IMR-90 (cell line): ENCODE measurements at regions not wholly inside any gene's neighbourhood (a gene's known extent, or its start where the extent isn't known, plus 50 kb on each side); places are given as distances from the start of the nearest gene placed in this dataset.
A peak's percentile ranks its signal among the peaks of the same experiment; 100 is the strongest.

Experiments
- ATAC-seq: fragments of 200-7000 bp; cut with Tn5 transposase; 2 replicates; pipeline ENCODE4 v1.9.1; 2020; ENCODE audit warnings: low read depth, mild to moderate bottlenecking, moderate library complexity
- BruUV-seq: library from RNA; stranded (reverse); fragments of 400-500 nt; replicated peaks from 2 replicates; lab custom pipeline; 2021; lab: Mats Ljungman, UMichigan
- CTCF ChIA-PET: fragments of 300-600 bp; formaldehyde crosslinking; extraction: SDS; loops from one replicate; lab custom pipeline; 2021; ENCODE audit warnings: antibody characterized with exemption; lab: Yijun Ruan, JAX
- POLR2A ChIA-PET: fragments of 300-600 bp; sonication (Branson Sonifier 250); formaldehyde crosslinking; loops from one replicate; lab custom pipeline; 2022; ENCODE audit warnings: antibody characterized with exemption; ENCODE audit not compliant: unreplicated experiment; lab: Charles Lee
- DNase-seq: peaks from one replicate; pipeline ENCODE4 v3.0.0; 2013
- H2AFZ ChIP-seq: replicated peaks from 2 replicates; pipeline ENCODE3; 2013; ENCODE audit warnings: low read length, mild to moderate bottlenecking; ENCODE audit not compliant: poor library complexity
- H2AK5ac ChIP-seq: 2 replicates; pipeline ENCODE4 v1.6.1; 2013; ENCODE audit warnings: low read depth, low read length, inconsistent platforms
- H2AK9ac ChIP-seq: replicated peaks from 2 replicates; pipeline ENCODE3; 2013; ENCODE audit warnings: mild to moderate bottlenecking, low read depth, low read length, moderate library complexity; ENCODE audit not compliant: poor library complexity
- H2BK120ac ChIP-seq: 2 replicates; pipeline ENCODE4 v1.6.1; 2013; ENCODE audit warnings: low read depth, low read length, inconsistent platforms
- H2BK15ac ChIP-seq: 3 replicates; pipeline ENCODE4 v1.6.1; 2013; ENCODE audit warnings: low read depth, low read length, inconsistent platforms
- H2BK20ac ChIP-seq: 2 replicates; pipeline ENCODE4 v1.6.1; 2013; ENCODE audit warnings: low read depth, mild to moderate bottlenecking, inconsistent platforms, low read length, moderate library complexity
- H2BK5ac ChIP-seq: 2 replicates; pipeline ENCODE4 v1.6.1; 2013; ENCODE audit warnings: mild to moderate bottlenecking, low read depth, low read length, inconsistent platforms; ENCODE audit not compliant: poor library complexity, severe bottlenecking
- H3K14ac ChIP-seq: replicated peaks from 2 replicates; pipeline ENCODE4 v1.6.1; 2013; ENCODE audit warnings: low read depth, low read length, inconsistent platforms
- H3K18ac ChIP-seq: 2 replicates; pipeline ENCODE4 v1.6.1; 2013; ENCODE audit warnings: low read depth, low read length, control low read depth
- H3K23ac ChIP-seq: 2 replicates; pipeline ENCODE4 v1.6.1; 2013; ENCODE audit warnings: low read depth, low read length, inconsistent platforms
- H3K27ac ChIP-seq: 2 replicates; pipeline ENCODE4 v1.5.1; 2013; ENCODE audit warnings: mild to moderate bottlenecking, control low read depth, low read length; ENCODE audit not compliant: insufficient read depth
- H3K27me3 ChIP-seq: 2 replicates; pipeline ENCODE4 v1.6.1; 2013; ENCODE audit warnings: low read length; ENCODE audit not compliant: control insufficient read depth, insufficient read depth
- H3K36me3 ChIP-seq: 2 replicates; pipeline ENCODE4 v1.6.1; 2013; ENCODE audit warnings: low read length, mixed read lengths; ENCODE audit not compliant: control insufficient read depth, insufficient read depth
- H3K4ac ChIP-seq: 2 replicates; pipeline ENCODE4 v1.6.1; 2013; ENCODE audit warnings: low read depth, low read length, inconsistent platforms
- H3K4me1 ChIP-seq: 2 replicates; pipeline ENCODE4 v1.6.1; 2013; ENCODE audit warnings: low read length, mixed read lengths; ENCODE audit not compliant: control insufficient read depth, insufficient read depth
- H3K4me2 ChIP-seq: 2 replicates; pipeline ENCODE4 v1.6.1; 2013; ENCODE audit warnings: low read depth, mild to moderate bottlenecking, control low read depth, low read length, moderate library complexity
- H3K4me3 ChIP-seq: 2 replicates; pipeline ENCODE4 v1.5.1; 2013; ENCODE audit warnings: low read depth, mild to moderate bottlenecking, control low read depth, low read length, moderate library complexity; ENCODE audit not compliant: insufficient read depth
- H3K56ac ChIP-seq: 2 replicates; pipeline ENCODE4 v1.6.1; 2013; ENCODE audit warnings: low read length, inconsistent platforms; ENCODE audit not compliant: insufficient read depth; ENCODE audit errors: extremely low read depth
- H3K79me1 ChIP-seq, 2 experiments: 2 replicates each; pipeline ENCODE4 v1.6.1; 2013; ENCODE audit warnings: low read length in 2 of 2, inconsistent platforms in 1 of 2, low read depth in 1 of 2
- H3K9ac ChIP-seq: 2 replicates; pipeline ENCODE4 v1.6.1; 2013; ENCODE audit warnings: low read depth, low read length, control low read depth
- H3K9me1 ChIP-seq: 2 replicates; pipeline ENCODE4 v1.6.1; 2013; ENCODE audit warnings: low read length, inconsistent platforms; ENCODE audit not compliant: insufficient read depth
- H3K9me3 ChIP-seq: 2 replicates; pipeline ENCODE4 v1.6.1; 2013; ENCODE audit warnings: low read length; ENCODE audit not compliant: control insufficient read depth, insufficient read depth
- H4K20me1 ChIP-seq: 2 replicates; pipeline ENCODE4 v1.6.1; 2013; ENCODE audit warnings: low read length, inconsistent platforms; ENCODE audit not compliant: insufficient read depth
- H4K5ac ChIP-seq: 2 replicates; pipeline ENCODE4 v1.6.1; 2013; ENCODE audit warnings: mild to moderate bottlenecking, low read depth, low read length, control low read depth
- H4K8ac ChIP-seq, 2 experiments: 2 replicates each; pipeline ENCODE4 v1.6.1; 2013; ENCODE audit warnings: low read depth in 2 of 2, low read length in 2 of 2, control low read depth in 1 of 2, inconsistent platforms in 1 of 2
- H4K91ac ChIP-seq: 2 replicates; pipeline ENCODE4 v1.6.1; 2013; ENCODE audit warnings: low read depth, low read length, inconsistent platforms; ENCODE audit not compliant: insufficient read depth
- FOS ChIP-seq: fragments of 150-350 bp; IDR thresholded peaks from 2 replicates; pipeline ENCODE4 v1.6.1; 2016; ENCODE audit warnings: low read depth, low read length
- MAFK ChIP-seq: IDR thresholded peaks from 2 replicates; pipeline ENCODE4 v1.6.1; 2012; ENCODE audit warnings: low read depth, low read length, improper control_type of control experiment
- POLR2A ChIP-seq: IDR thresholded peaks from 2 replicates; pipeline ENCODE4 v1.6.1; 2012; ENCODE audit warnings: mild to moderate bottlenecking, low read depth, low read length
- SMC3 ChIP-seq: fragments of 150-350 bp; IDR thresholded peaks from 2 replicates; pipeline ENCODE4 v1.6.1; 2016; ENCODE audit warnings: low read depth, mild to moderate bottlenecking, antibody characterized with exemption, low read length, moderate library complexity
- WGBS, 2 experiments: methylation state at CpG; one replicate each; pipeline versions ENCODE4 v1.1.5 to v1.1.7; 2013; ENCODE audit warnings: missing lambda C conversion rate in 2 of 2; ENCODE audit not compliant: insufficient read length in 1 of 2; ENCODE audit errors: extremely low coverage in 2 of 2; 5-methylcytosine and 5-hydroxymethylcytosine counted together
- dilution Hi-C: fragments of 300-500 bp; cut with HindIII; formaldehyde crosslinking; loops from one replicate; pipeline ENCODE4 v1.14.3; 2018; ENCODE audit warnings: low sequenced_read_pairs; ENCODE audit not compliant: unreplicated experiment
- in situ Hi-C: fragments of 300-500 bp; cut with MboI; formaldehyde crosslinking; loops from 3 replicates; pipeline ENCODE4 v1.14.3; 2019; ENCODE audit warnings: low sequenced_read_pairs, inconsistent platforms, mixed read lengths
- intact Hi-C: fragments of 100-400 bp; cut with micrococcal nuclease; formaldehyde crosslinking; loops from 2 replicates; pipeline ENCODE4 v1.10.0; 2022

GRCh38 chr4:28966982-28967381 lies 1753.2 kb upstream of the PCDH7 start:
- DNase-seq = peak; percentile 90
- Histone ChIP-seq H3K36me3 (no peaks in the 10 kb centered on the region), H3K27ac (no peak overlapping the region), H2AK9ac (no peak overlapping the region), H4K8ac (peak overlapping the region in 1 of 2 experiments; percentile 66; a peak in 2 of 4 replicates), H2BK15ac (no peak overlapping the region; the same call in 2 of the 3 replicates), H2AK5ac (no peak overlapping the region), H3K4me3 (no peak overlapping the region), H4K91ac (no peak overlapping the region), H3K9me1 (no peaks in the 10 kb centered on the region), H2BK120ac (peak overlapping the region; percentile 64), H4K5ac (no peak overlapping the region), H4K20me1 (no peaks in the 10 kb centered on the region), H3K27me3 (no peaks in the 10 kb centered on the region), H3K14ac (0 out of 2 replicates have a peak overlapping the region, but pooled peaks have one; percentile 2), H2BK5ac (peak overlapping the region; percentile 78), H2BK20ac (peak overlapping the region; percentile 64; the same call in 1 of the 2 replicates), H2AFZ (peak overlapping the region; percentile 79), H3K4me1 (peaks cover 2% of the 10 kb centered on the region; the same call in 1 of the 2 replicates), H3K18ac (peak overlapping the region; percentile 69; the same call in 1 of the 2 replicates), H3K79me1 (no peaks in the 10 kb centered on the region), H3K9me3 (no peaks in the 10 kb centered on the region), H3K23ac (no peak overlapping the region), H3K4me2 (peak overlapping the region; percentile 66), H3K4ac (peak overlapping the region; percentile 42), H3K9ac (no peak overlapping the region), H3K56ac (no peak overlapping the region)
- intact Hi-C loops = no loop called here
- TF ChIP-seq FOS (peak; percentile 77), MAFK (peak; percentile 43; the same call in 1 of the 2 replicates), POLR2A (no peak), SMC3 (no peak)
- in situ Hi-C loops = no loop called here
- dilution Hi-C loops = no loop called here
- BruUV-seq = no TSS peak
- POLR2A ChIA-PET = no interaction called here
- ATAC-seq = peak; percentile 98
- CTCF ChIA-PET = interaction anchor here (0.6 to 0.8 kb wide), 2 partner anchors 42 to 1283 kb away, joined by 3 read pairs; no protein-coding TSS in a partner anchor
- WGBS, 2 experiments = no CpG with 5 or more reads among the region's 4 CpGs
